HG03571 (cell line): ENCODE measurements at regions not wholly inside any gene's neighbourhood (a gene's known extent, or its start where the extent isn't known, plus 50 kb on each side); places are given as distances from the start of the nearest gene placed in this dataset.
A peak's percentile ranks its signal among the peaks of the same experiment; 100 is the strongest.
"Not testable (repeated sequence)": the region's sequence is repeated elsewhere in the genome, so short reads cannot be mapped to it uniquely, and the experiment has no call there.

Source experiments
- ATAC-seq: cut with Tn5 transposase; IDR thresholded peaks from one replicate; pipeline ENCODE4 v1.9.1; 2021; ENCODE audit not compliant: unreplicated experiment

DNA sequence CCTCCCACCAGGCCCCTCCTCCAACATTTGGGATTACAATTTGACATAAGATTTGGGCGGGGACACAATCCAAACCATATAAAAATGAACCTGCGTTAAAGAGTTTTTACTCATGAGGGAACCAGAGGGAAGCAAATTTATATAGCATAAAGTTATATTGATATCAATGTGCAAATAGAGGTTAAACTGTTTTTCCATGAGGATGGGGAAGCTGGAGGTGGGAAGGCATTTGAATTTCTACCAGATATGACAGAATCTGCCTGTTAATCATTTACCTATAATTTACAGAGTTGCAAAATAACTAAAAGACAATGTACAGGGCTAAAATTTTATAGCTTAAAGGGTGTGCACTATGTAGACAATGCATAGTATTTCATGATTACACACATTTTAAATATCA, 322.0 kb upstream of the FKBP1C start:
- ATAC-seq: no peak

GRCh38 chr6:62891065-62891647, 320.1 kb upstream of the FKBP1C start:
- no peak for ATAC-seq

GRCh38 chr6:62894114-62894513, 317.2 kb upstream of the FKBP1C start:
- ATAC-seq: no peak

DNA sequence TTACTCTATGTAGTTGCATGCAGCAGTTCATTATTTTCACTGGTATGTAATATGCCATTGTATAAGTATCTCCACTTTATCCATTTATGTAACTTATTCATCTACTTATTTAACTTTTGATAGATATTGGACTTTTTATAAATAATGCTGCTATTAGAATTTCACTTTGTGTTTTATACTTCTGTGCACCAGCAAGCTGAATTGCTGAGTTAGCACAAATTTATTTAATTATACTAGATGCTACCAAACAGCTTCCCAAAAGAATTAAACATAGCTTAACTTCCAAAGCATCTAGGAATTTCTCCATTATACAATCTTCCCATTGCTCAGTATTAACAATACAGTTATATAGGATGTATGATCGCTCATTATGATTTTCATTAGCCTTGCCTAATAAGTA, 308.0 kb upstream of the FKBP1C start:
- ATAC-seq: no peak

GRCh38 chr6:62904687-62905086, 306.6 kb upstream of the FKBP1C start:
- ATAC-seq: no peak

DNA sequence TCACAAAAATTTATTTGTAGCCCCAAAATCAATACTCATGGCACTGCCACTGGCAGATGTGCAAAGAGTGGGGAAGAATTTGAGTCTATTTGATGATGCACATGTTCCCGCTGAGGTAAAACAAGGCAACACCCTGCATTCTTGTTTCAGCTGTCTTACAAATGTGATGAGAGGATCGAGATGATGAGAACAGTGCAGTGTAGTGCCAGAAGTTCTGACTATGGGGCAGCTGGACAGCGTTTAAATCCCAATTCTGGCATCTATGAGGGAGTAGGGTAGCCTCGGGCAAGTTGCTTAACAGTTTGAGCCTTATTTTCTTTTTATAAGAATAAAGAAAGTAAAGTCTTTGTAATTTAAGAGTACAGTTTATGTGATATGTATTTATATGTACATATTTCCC, 296.7 kb upstream of the FKBP1C start:
- no peak for ATAC-seq

- ATAC-seq: no peak
Observed at GRCh38 chr6:62923728-62924127, 287.5 kb upstream of the FKBP1C start.

GRCh38 chr6:62940848-62941247, 270.4 kb upstream of the FKBP1C start:
- ATAC-seq: no peak

DNA sequence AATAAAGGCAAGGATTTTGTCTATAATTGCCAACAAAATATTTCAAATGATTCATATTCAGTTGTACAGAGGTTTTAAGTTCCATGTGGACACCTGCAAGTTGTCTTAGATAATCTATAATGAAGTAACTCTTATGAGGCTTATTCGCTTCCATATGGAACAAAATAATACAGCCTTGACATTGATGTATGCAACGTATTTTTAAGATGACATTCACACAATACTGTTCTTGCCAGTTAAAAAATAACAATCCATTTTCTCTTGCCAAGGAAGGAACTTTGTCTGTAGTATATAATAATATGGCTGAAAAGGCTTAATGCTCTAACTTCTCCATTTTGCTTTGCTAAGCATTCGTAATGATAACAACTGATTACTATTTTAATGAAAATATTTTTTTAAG, 269.3 kb upstream of the FKBP1C start:
- no peak for ATAC-seq

DNA sequence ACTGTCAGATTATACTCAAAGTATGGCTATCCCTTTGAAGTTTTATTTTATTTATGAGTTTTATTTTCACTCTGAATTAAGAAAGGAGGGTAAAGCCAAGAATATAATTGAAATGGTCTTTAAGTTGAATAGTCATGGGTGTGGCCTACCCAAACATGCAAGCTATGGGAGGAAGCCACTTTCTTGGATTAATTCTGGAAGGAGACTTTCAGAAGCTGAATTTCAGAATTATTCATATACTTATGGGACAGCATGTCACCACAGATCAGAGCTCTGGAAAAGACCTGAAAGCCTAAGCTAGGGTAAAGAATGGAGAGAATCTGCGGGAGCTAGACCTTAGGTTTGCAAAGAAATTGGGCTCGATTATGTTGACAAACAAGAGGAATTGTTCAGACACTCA, 242.4 kb upstream of the FKBP1C start:
- ATAC-seq: no peak

DNA sequence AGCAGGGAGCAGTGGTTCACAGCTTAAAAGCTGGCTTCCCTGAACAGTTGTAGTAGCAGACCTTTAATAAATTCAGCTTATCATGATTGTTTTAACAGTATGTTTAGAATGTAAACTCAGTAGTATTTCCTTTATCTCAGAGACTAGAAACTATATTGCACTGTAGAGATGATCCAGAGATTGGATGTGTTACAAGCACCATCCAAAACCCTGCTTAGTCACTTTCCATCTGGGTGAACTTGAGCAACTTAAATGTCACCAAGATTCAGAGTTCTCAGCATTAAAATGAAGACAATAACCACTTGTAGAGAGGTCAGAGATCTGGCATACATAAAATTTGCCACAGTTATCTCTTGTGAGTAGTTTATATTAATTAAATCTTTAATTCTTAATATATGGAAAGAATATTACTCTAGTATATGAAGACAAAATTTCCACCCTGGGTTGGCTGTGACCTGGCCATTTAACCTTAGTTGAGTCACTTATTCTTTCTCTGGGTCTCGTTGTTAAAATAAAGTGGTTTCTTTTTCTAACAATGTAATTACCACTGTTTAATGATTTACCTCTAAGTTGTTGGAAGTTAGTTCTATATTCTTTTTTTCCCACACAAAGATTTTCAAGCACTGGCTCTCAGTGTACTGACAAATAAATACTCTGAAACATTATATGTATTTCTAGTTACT, 239.2 kb upstream of the FKBP1C start:
- ATAC-seq: peak; percentile 57

GRCh38 chr6:62974452-62974851, 236.8 kb upstream of the FKBP1C start:
- ATAC-seq: no peak

- no peak for ATAC-seq
Observed at GRCh38 chr6:62976566-62976965, 234.7 kb upstream of the FKBP1C start.

GRCh38 chr6:62978920-62979319, 232.3 kb upstream of the FKBP1C start:
- ATAC-seq: no peak

GRCh38 chr6:62980093-62980492, 231.2 kb upstream of the FKBP1C start:
- no peak for ATAC-seq

- no peak for ATAC-seq
Observed at GRCh38 chr6:62980724-62981123, 230.5 kb upstream of the FKBP1C start.

DNA sequence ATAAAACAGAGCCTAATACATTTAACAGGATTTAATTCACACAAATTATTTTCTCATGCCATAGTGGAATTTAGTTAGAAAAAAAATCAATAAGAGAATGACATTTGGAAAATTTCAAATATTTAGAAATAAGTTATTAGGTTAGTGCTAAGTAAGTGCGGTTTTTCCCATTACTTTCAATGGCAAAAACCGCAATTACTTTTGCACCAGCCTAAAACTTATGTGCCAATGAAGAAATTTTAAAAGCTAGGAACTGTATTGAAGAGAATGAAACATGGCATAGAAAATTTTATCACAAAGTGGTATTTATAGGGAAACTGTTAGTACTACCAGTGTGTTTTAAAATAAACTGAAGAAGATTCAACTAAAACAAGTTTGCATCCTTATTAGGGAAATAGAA, 228.3 kb upstream of the FKBP1C start:
- no peak for ATAC-seq

DNA sequence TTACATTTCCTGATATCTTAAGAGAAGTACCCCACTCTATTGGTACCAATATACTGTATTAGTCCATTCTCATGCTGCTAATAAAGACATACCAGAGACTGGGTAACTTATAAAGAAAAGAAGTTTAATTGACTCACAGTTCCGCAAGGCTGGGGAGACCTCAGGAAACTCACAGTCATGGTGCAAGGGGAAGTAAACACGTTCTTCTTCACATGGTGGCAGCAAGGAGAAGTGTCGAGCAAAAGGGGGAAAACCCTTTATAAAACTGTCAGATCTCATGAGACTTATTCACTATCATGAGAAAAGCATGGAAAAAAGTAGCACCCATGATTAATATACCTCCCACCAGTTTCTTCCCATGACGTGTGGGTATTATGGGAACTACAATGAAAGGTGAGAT, 219.6 kb upstream of the FKBP1C start:
- not testable (repeated sequence) for ATAC-seq

DNA sequence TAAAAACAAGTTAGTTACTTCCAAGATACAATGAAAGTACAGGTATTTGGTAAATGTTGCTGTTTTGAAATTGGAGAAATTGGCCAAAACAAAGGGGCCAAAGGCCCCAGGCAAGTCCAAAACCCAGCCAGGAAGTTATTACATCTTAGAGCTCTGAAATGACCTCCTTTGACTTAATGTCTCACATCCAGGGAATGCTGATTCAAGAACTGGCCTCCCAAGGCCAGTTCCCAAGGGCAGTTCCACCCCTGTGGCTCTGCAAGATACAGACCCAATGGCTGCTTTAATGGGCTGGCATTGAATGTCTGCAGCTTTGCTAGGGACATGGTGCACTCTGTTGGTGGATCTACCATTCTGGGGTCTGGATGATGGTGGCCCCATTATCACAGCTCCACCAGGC, 217.3 kb upstream of the FKBP1C start:
- ATAC-seq: no peak

- ATAC-seq: no peak
Observed at GRCh38 chr6:62998022-62998421, 213.2 kb upstream of the FKBP1C start.

DNA sequence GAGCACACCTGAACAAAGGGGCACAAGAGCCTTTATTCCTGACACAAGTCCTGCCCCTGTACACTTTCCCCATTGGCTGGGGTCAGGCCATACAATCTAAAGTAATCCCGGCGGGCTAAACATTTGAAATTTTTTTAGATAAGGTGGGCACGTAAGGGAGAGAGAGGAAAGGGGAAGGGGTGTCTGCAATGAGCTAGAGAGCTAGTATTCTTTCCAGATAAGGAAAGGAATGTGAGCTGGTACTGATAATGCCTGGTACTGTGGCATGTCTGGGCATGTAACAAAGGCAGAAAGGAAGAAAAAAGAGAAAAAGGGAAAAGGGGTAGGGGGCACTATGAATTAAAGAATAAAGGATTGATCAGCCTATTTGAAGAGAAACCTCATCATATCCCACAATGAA, 212.0 kb upstream of the FKBP1C start:
- ATAC-seq: not testable (repeated sequence)

DNA sequence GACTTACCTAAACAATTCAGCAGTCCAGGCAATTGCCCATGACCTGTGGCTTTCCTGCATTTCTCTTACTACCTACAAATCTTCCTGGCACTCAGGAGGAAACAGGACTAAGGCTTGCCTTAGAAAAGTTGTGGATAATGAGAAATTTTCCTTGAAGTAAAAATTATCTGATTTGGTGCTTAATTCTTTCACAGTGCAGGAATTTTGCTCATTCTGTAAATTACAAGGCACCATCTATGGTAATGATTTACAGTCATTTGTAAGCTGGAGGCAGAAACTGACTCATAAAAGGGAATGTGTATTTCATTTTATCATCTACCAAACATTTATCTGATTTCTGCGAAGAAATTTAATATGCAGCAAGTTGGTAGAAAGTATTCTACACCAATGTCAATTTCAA, 211.5 kb upstream of the FKBP1C start:
- ATAC-seq: no peak

DNA sequence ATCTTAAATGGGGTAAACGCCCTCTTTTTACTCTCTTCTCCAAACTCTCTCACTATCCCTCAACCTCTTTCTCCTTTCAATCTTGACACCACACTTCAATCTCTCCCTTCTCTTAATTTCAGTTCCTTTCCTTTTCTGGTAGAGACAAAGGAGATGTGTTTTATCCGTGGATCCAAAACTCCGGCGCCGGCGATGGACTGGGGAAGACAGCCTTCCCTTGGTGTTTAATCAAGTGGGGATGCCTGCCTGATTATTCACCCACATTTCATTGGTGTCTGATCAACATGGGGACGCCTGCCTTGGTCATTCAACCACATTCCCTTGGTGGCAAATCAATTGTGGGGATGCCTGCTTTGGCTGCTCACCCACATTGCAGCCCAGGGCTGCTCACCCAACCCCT, 205.3 kb upstream of the FKBP1C start:
- not testable (repeated sequence) for ATAC-seq
